ENCODE measurements at regions not wholly inside any gene's neighbourhood (a gene's known extent, or its start where the extent isn't known, plus 50 kb on each side); places are given as distances from the start of the nearest gene placed in this dataset.

- Histone ChIP-seq H3K4me3 (no peak overlapping the region), H3K4me1 (no peaks in the 10 kb centered on the region), H3K36me3 (no peaks in the 10 kb centered on the region), H3K9me3 (no peaks in the 10 kb centered on the region), H3K27me3 (no peaks in the 10 kb centered on the region), H3K27ac (no peak overlapping the region)
- TF ChIP-seq, protein P1, sequence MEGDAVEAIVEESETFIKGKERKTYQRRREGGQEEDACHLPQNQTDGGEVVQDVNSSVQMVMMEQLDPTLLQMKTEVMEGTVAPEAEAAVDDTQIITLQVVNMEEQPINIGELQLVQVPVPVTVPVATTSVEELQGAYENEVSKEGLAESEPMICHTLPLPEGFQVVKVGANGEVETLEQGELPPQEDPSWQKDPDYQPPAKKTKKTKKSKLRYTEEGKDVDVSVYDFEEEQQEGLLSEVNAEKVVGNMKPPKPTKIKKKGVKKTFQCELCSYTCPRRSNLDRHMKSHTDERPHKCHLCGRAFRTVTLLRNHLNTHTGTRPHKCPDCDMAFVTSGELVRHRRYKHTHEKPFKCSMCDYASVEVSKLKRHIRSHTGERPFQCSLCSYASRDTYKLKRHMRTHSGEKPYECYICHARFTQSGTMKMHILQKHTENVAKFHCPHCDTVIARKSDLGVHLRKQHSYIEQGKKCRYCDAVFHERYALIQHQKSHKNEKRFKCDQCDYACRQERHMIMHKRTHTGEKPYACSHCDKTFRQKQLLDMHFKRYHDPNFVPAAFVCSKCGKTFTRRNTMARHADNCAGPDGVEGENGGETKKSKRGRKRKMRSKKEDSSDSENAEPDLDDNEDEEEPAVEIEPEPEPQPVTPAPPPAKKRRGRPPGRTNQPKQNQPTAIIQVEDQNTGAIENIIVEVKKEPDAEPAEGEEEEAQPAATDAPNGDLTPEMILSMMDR (IDR thresholded peaks at IDR 0.05), result no peak
- no peak for DNase-seq
These were observed 958.3 kb downstream of the ADGRL2 start for GRCh38 chr1:82759035-82759434.

- Histone ChIP-seq H3K4me3 (no peak overlapping the region), H3K27me3 (no peaks in the 10 kb centered on the region), H3K27ac (no peak overlapping the region), H3K36me3 (no peaks in the 10 kb centered on the region), H3K9me3 (no peaks in the 10 kb centered on the region), H3K4me1 (no peaks in the 10 kb centered on the region)
- TF ChIP-seq POLR2A (IDR thresholded peaks at IDR 0.05), result no peak
- TF ChIP-seq, protein P1 (IDR thresholded peaks at IDR 0.05), result no peak
- no peak for DNase-seq
These were observed 954.9 kb downstream of the ADGRL2 start for GRCh38 chr1:82755671-82756070.

DNA sequence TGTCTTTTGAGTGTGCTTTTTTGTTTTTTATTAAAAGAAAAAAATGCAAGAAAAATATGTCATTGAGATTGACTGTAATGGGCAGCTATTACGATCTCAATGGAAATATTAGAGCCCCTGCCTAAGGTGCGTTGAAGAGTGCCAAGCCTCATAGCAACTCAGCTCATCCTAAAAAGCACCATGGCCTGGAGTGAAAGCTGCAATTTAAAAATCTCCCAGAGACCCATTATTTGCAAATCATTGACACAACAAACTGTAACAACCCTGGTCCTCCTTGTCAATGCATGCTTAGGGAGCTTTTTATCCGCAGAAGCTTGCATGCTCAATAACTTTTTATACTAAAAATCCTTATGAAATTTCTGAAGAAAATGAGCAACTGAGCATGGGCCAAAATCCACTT is 954.5 kb downstream of the ADGRL2 start:
- TF ChIP-seq POLR2A (IDR thresholded peaks at IDR 0.05), result no peak
- TF ChIP-seq, protein P1 (IDR thresholded peaks at IDR 0.05), result no peak
- Histone ChIP-seq H3K27me3 (no peaks in the 10 kb centered on the region), H3K27ac (no peak overlapping the region), H3K4me1 (no peaks in the 10 kb centered on the region), H3K4me3 (no peak overlapping the region), H3K36me3 (no peaks in the 10 kb centered on the region), H3K9me3 (no peaks in the 10 kb centered on the region)
- DNase-seq, result no peak

DNA sequence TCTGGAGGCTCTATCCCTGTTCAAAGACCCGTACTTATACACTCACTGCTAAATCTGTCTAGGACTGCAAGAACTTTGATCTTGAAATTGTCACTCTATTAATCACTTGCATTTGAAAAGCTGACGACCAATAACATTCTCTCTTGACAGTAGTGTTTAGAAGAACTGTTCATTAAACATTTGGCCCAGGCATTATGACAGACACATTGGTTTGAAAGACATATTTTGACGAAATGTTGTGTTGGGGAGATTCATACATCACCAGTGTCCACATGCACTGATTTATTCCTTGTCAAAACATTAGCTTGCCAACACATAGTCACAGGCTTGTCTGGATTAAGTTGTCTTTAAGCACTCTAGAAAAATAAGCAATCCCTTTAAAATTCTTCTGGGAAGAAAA is 951.3 kb downstream of the ADGRL2 start:
- Histone ChIP-seq H3K27ac (no peak overlapping the region), H3K27me3 (no peaks in the 10 kb centered on the region), H3K9me3 (no peaks in the 10 kb centered on the region), H3K4me3 (no peak overlapping the region), H3K4me1 (no peaks in the 10 kb centered on the region), H3K36me3 (no peaks in the 10 kb centered on the region)
- TF ChIP-seq, protein P1 (IDR thresholded peaks at IDR 0.05), result no peak
- TF ChIP-seq POLR2A (IDR thresholded peaks at IDR 0.05), result no peak
- no peak for DNase-seq

DNA sequence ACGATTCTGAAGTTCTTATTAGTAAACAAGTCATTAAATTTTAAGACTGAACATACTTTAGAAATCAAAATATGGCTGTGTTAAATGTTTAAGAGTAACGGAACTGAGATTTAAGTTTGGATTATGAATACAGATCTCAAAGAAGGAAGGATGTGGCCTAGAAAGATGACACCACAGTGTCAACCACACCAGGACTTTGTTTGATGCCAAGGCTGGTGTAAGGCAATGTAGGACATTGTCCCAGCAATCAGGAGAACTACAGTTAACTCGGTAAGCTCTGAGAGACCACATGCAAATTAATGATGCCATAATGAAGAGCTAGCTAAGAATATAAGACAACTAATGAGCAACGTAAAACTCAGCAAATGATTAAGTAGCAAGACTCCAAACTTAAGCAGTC is 932.9 kb downstream of the ADGRL2 start:
- Histone ChIP-seq H3K36me3 (no peaks in the 10 kb centered on the region), H3K27me3 (no peaks in the 10 kb centered on the region), H3K4me1 (no peaks in the 10 kb centered on the region), H3K4me3 (no peak overlapping the region), H3K9me3 (no peaks in the 10 kb centered on the region), H3K27ac (no peak overlapping the region)
- TF ChIP-seq, protein P1 (IDR thresholded peaks at IDR 0.05), result no peak
- no peak for TF ChIP-seq POLR2A (IDR thresholded peaks at IDR 0.05)
- no peak for DNase-seq

DNA sequence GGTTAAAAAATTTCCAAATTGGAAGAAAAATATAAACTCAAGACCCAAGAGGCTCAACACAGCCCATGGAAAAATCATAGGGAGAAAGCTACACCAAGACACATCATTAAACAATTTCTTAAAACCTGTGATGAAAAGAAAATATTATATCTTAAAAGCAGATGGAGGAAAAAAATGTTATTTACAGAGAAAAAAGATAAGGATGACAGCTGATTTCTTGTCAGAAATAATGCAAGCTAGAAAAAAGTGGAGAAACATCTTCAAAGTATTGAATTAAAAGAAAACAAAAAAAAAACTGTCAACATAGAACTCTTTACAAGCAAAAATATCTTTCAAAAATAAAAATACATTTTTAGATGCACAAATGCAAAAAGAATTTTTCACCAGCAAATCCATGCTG is 930.5 kb downstream of the ADGRL2 start:
- Histone ChIP-seq H3K4me1 (no peaks in the 10 kb centered on the region), H3K27me3 (no peaks in the 10 kb centered on the region), H3K4me3 (no peak overlapping the region), H3K9me3 (no peaks in the 10 kb centered on the region), H3K27ac (no peak overlapping the region), H3K36me3 (no peaks in the 10 kb centered on the region)
- no peak for TF ChIP-seq POLR2A (IDR thresholded peaks at IDR 0.05)
- TF ChIP-seq, protein P1 (IDR thresholded peaks at IDR 0.05), result no peak
- no peak for DNase-seq

Data from Peyer's patch (tissue), 4 donors.